ENCODE measurements at regions not wholly inside any gene's neighbourhood (a gene's known extent, or its start where the extent isn't known, plus 50 kb on each side); places are given as distances from the start of the nearest gene placed in this dataset.

- no peak for TF ChIP-seq GATA2 (IDR thresholded peaks at IDR 0.05; ENCODE audit: low read depth, low read length)
- TF ChIP-seq GATA3 (IDR thresholded peaks at IDR 0.05; ENCODE audit: low read depth, low read length) = no peak
Measured at GRCh38 chr12:126397071-126397581, 1331.9 kb downstream of the AACS start.

GRCh38 chr12:126397660-126398059, 1332.4 kb downstream of the AACS start:
- TF ChIP-seq GATA3 (IDR thresholded peaks at IDR 0.05; ENCODE audit: low read depth, low read length) = no peak
- no peak for TF ChIP-seq GATA2 (IDR thresholded peaks at IDR 0.05; ENCODE audit: low read depth, low read length)

- TF ChIP-seq GATA3 (IDR thresholded peaks at IDR 0.05; ENCODE audit: low read depth, low read length) (no peak), GATA2 (IDR thresholded peaks at IDR 0.05; ENCODE audit: low read depth, low read length) (no peak)
Measured at GRCh38 chr12:126400831-126401230, 1335.6 kb downstream of the AACS start.

GRCh38 chr12:126404293-126404881, 1339.2 kb downstream of the AACS start:
- TF ChIP-seq GATA3 (IDR thresholded peaks at IDR 0.05; ENCODE audit: low read depth, low read length) (no peak), GATA2 (IDR thresholded peaks at IDR 0.05; ENCODE audit: low read depth, low read length) (no peak)

- TF ChIP-seq GATA3 (IDR thresholded peaks at IDR 0.05; ENCODE audit: low read depth, low read length) = no peak
- no peak for TF ChIP-seq GATA2 (IDR thresholded peaks at IDR 0.05; ENCODE audit: low read depth, low read length)
Measured at GRCh38 chr12:126418400-126418799, 1353.2 kb downstream of the AACS start.

- TF ChIP-seq GATA3 (IDR thresholded peaks at IDR 0.05; ENCODE audit: low read depth, low read length) (no peak), GATA2 (IDR thresholded peaks at IDR 0.05; ENCODE audit: low read depth, low read length) (no peak)
Measured at GRCh38 chr12:126419131-126419530, 1353.9 kb downstream of the AACS start.

- TF ChIP-seq GATA2 (IDR thresholded peaks at IDR 0.05; ENCODE audit: low read depth, low read length) = no peak
- TF ChIP-seq GATA3 (IDR thresholded peaks at IDR 0.05; ENCODE audit: low read depth, low read length) = no peak
Measured at GRCh38 chr12:126424696-126425095, 1359.5 kb downstream of the AACS start.

GRCh38 chr12:126425264-126425663, 1360.0 kb downstream of the AACS start:
- TF ChIP-seq GATA2 (IDR thresholded peaks at IDR 0.05; ENCODE audit: low read depth, low read length) = no peak
- TF ChIP-seq GATA3 (IDR thresholded peaks at IDR 0.05; ENCODE audit: low read depth, low read length) = no peak

GRCh38 chr12:126428769-126429168, 1363.5 kb downstream of the AACS start:
- TF ChIP-seq GATA2 (IDR thresholded peaks at IDR 0.05; ENCODE audit: low read depth, low read length) (no peak), GATA3 (IDR thresholded peaks at IDR 0.05; ENCODE audit: low read depth, low read length) (no peak)

GRCh38 chr12:126430921-126431320, 1365.7 kb downstream of the AACS start:
- TF ChIP-seq GATA2 (IDR thresholded peaks at IDR 0.05; ENCODE audit: low read depth, low read length) (no peak), GATA3 (IDR thresholded peaks at IDR 0.05; ENCODE audit: low read depth, low read length) (no peak)

- TF ChIP-seq GATA2 (IDR thresholded peaks at IDR 0.05; ENCODE audit: low read depth, low read length) (no peak), GATA3 (IDR thresholded peaks at IDR 0.05; ENCODE audit: low read depth, low read length) (no peak)
Measured at GRCh38 chr12:126431767-126432166, 1366.5 kb downstream of the AACS start.

GRCh38 chr12:126432780-126433179, 1367.5 kb downstream of the AACS start:
- TF ChIP-seq GATA2 (IDR thresholded peaks at IDR 0.05; ENCODE audit: low read depth, low read length) (no peak), GATA3 (IDR thresholded peaks at IDR 0.05; ENCODE audit: low read depth, low read length) (no peak)

GRCh38 chr12:126434412-126434985, 1369.3 kb downstream of the AACS start:
- TF ChIP-seq GATA3 (IDR thresholded peaks at IDR 0.05; ENCODE audit: low read depth, low read length) = no peak
- TF ChIP-seq GATA2 (IDR thresholded peaks at IDR 0.05; ENCODE audit: low read depth, low read length) = no peak

GRCh38 chr12:126436041-126436440, 1370.8 kb downstream of the AACS start:
- TF ChIP-seq GATA2 (IDR thresholded peaks at IDR 0.05; ENCODE audit: low read depth, low read length) (no peak), GATA3 (IDR thresholded peaks at IDR 0.05; ENCODE audit: low read depth, low read length) (no peak)

- TF ChIP-seq GATA2 (IDR thresholded peaks at IDR 0.05; ENCODE audit: low read depth, low read length) (no peak), GATA3 (IDR thresholded peaks at IDR 0.05; ENCODE audit: low read depth, low read length) (no peak)
Measured at GRCh38 chr12:126437934-126438333, 1372.7 kb downstream of the AACS start.

All from SH-SY5Y (cell line).